SK-N-SH treated with all-trans-retinoic acid at 6 μM for 48 hours (cell line): ENCODE measurements at regions not wholly inside any gene's neighbourhood (a gene's known extent, or its start where the extent isn't known, plus 50 kb on each side); places are given as distances from the start of the nearest gene placed in this dataset.

Source experiments
- ARNTL ChIP-seq: fragments of 450-650 bp; formaldehyde crosslinking; IDR thresholded peaks from 2 replicates; pipeline ENCODE4 v1.5.0; 2020; ENCODE audit warnings: low read depth, mild to moderate bottlenecking, moderate library complexity, borderline replicate concordance
- RARB ChIP-seq: fragments of 250-450 bp; sonication (Bioruptor Pico); IDR thresholded peaks from 2 replicates; pipeline ENCODE4 v1.8.0; 2021; ENCODE audit warnings: mild to moderate bottlenecking, moderate library complexity

GRCh38 chr2:51201295-51201694 lies 169.4 kb upstream of the NRXN1 start:
- no peak for TF ChIP-seq ARNTL (CRISPR knock-in tag)
- TF ChIP-seq RARB (CRISPR knock-in tag) = no peak
